GM13976 (cell line): ENCODE measurements at regions not wholly inside any gene's neighbourhood (a gene's known extent, or its start where the extent isn't known, plus 50 kb on each side); places are given as distances from the start of the nearest gene placed in this dataset.

Experiments
- DNase-seq: peaks from one replicate; pipeline ENCODE4 v3.0.0; 2012; ENCODE audit warnings: low spot score
- in situ Hi-C: fragments of 300-500 bp; cut with MboI; formaldehyde crosslinking; loops from one replicate; pipeline ENCODE4 v1.12.0; 2022; ENCODE audit warnings: low sequenced_read_pairs, mixed read lengths, inconsistent platforms; ENCODE audit not compliant: unreplicated experiment
- TF ChIP-seq, protein P1 (sequence below): IDR thresholded peaks from 2 replicates; pipeline ENCODE4 v1.5.1; 2012; ENCODE audit warnings: borderline replicate concordance, mild to moderate bottlenecking; ENCODE audit not compliant: insufficient read depth; ENCODE audit errors: extremely low read depth, missing control alignments, control extremely low read depth

DNA sequence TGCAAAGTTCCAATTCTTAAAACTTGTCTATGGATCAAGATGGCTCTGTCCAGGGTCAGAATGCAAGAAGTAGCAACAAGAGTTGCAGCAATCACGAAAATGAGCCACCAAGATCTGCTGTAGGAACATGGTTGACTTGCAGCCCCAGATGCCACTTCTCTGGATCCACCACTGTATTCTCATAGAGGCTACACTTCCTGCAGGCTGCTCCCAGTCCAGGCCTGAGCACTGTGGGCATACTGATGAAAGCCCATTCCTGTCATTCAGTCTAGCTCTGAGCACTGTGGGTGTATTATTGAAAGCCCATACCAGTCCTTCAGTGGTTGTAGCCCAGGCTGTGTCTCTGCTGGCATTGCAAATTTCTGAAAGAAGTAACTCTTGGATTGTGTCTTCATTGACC is 213.9 kb upstream of the AGAP1 start:
- in situ Hi-C loops = no loop called here
- TF ChIP-seq, protein P1, sequence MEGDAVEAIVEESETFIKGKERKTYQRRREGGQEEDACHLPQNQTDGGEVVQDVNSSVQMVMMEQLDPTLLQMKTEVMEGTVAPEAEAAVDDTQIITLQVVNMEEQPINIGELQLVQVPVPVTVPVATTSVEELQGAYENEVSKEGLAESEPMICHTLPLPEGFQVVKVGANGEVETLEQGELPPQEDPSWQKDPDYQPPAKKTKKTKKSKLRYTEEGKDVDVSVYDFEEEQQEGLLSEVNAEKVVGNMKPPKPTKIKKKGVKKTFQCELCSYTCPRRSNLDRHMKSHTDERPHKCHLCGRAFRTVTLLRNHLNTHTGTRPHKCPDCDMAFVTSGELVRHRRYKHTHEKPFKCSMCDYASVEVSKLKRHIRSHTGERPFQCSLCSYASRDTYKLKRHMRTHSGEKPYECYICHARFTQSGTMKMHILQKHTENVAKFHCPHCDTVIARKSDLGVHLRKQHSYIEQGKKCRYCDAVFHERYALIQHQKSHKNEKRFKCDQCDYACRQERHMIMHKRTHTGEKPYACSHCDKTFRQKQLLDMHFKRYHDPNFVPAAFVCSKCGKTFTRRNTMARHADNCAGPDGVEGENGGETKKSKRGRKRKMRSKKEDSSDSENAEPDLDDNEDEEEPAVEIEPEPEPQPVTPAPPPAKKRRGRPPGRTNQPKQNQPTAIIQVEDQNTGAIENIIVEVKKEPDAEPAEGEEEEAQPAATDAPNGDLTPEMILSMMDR = no peak

DNA sequence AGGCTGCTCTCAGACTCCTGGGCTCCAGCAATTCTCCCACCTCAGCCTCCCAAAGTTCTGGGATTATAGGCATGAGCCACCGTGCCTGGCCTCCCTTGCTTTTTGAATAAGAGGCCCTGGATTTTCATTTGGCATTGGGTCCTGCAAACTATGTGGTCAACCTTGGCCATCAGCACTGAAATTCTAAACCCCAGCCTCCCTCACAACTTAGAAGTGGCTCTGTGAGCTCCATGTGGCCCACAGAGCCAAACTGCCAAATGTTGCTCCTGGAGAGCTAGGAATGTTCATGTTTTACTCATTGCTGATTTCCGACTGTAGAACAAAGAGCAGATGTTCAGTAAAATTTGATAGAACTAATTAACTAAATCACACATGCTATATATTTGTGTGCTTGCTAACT is 210.6 kb upstream of the AGAP1 start:
- in situ Hi-C loops = no loop called here

More for the DNA sequence above, 213.9 kb upstream of the AGAP1 start:
- DNase-seq = no peak

DNA sequence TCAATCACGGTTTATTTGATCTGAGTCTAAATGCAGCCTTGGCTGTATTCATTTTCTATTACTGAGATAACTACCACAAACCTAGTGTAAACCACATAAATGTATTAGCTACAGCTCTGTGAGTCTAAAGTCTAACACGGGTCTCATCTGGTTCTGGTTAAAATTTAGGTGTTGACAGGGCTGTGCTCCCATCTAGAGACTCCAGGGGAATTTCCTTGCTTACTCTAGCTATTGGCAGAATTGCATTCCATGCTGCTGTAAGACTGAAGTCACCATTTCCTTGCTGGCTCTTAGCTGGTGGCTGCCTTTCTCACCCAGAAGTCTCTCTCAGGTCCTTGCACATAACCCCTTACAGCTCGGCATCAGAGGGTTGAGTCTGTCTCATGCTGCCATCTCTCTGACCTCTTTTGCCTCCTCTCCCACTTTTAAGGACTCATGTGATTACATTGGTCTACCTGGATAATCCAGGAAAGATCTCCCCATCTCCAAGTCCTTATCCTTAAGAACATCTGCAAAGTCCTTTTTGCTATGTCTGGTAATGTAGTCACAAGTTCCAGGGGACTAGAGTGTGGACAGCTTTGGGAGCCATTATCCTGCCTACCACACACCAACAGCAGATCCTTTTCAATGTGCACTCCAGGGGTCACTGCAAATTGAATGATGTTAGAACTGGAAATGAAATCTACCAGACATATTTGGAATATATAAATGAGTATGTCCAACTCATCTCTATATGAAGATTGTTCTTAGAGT is 207.0 kb upstream of the AGAP1 start:
- in situ Hi-C loops = no loop called here
- no peak for DNase-seq

More for the DNA sequence above, 210.6 kb upstream of the AGAP1 start:
- DNase-seq = no peak
- TF ChIP-seq, protein P1 = no peak

DNA sequence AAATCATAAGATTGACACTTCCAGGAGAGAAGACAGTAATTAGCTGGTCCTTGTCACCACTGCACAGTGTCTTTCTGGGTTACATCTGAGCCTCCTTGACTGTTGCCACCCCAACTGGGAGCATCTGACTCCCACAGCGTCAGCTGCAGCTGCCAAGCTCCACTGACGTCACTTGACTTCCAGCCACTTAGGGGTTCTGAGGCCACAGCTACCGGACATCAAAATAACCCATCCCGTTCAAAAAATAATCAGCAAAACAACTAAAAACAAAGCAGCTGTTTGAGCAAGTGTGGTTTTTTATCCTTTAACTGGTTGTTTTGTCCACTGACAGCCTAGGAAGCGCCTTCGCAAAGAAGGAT is 206.5 kb upstream of the AGAP1 start:
- TF ChIP-seq, protein P1 = no peak
- in situ Hi-C loops = no loop called here

More for the DNA sequence above, 207.0 kb upstream of the AGAP1 start:
- TF ChIP-seq, protein P1 = no peak

DNA sequence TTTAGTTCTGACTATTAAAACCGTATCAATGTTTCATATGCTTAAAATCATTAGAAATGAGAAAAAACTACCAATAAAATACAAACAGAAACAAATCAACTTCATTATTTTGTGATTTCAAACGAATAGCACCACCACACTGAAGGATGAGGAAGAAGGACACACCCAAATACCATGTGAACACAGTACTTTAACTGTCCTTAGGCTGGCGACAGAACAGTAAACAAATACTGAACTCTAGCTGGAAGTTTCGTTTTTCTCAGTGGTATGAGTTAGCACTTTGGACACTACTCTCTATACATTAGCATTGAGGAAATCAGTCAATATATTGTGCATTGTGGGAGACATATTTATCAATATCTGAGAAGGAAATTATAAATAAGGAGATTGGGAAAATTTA is 202.4 kb upstream of the AGAP1 start:
- DNase-seq = no peak
- TF ChIP-seq, protein P1 = no peak
- in situ Hi-C loops = no loop called here

More for the DNA sequence above, 206.5 kb upstream of the AGAP1 start:
- DNase-seq = no peak

DNA sequence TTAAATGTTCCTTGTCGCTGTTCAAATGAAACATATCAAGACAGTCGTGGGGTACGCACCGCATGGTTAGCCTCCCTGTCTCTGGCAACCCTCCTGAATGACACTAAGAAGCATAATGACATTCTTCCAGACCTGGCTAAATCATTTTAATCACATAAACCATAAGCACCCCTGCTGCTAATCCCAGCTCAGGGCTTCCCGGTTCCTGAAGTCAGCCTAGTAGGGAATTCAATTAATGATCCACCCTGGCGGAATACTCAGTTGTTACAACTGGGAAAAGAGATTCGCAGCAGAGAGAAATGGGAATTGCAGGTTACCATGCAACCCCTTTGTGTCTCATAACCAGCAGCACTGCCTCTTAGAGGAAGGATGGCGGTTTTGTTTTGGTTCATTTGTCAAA is 200.8 kb upstream of the AGAP1 start:
- DNase-seq = no peak
- in situ Hi-C loops = no loop called here

More for the DNA sequence above, 200.8 kb upstream of the AGAP1 start:
- TF ChIP-seq, protein P1 = no peak
